OCI-LY1 (cell line): ENCODE measurements at regions not wholly inside any gene's neighbourhood (a gene's known extent, or its start where the extent isn't known, plus 50 kb on each side); places are given as distances from the start of the nearest gene placed in this dataset.

Experiments used
- H2AFZ ChIP-seq: fragments of 200-600 bp; sonication (generic), shearing (Covaris generic); 2 replicates; pipeline ENCODE4 v1.6.0; 2014; ENCODE audit warnings: antibody characterized with exemption, mild to moderate bottlenecking, low read length
- H3F3A ChIP-seq: fragments of 200-600 bp; sonication (generic), shearing (Covaris generic); 2 replicates; pipeline ENCODE4 v1.6.0; 2014; ENCODE audit warnings: mild to moderate bottlenecking, antibody characterized with exemption, low read length, moderate library complexity; ENCODE audit not compliant: insufficient read depth
- H3K27ac ChIP-seq: fragments of 200-600 bp; sonication (generic); 2 replicates; pipeline ENCODE4 v1.5.1; 2014; ENCODE audit warnings: low read length, mixed run types, mild to moderate bottlenecking, low read depth; ENCODE audit not compliant: poor library complexity, severe bottlenecking
- H3K27me3 ChIP-seq: fragments of 200-600 bp; sonication (generic); 2 replicates; pipeline ENCODE4 v1.6.0; 2014; ENCODE audit warnings: antibody characterized with exemption, mild to moderate bottlenecking, low read length, moderate library complexity; ENCODE audit not compliant: insufficient read depth
- H3K36me3 ChIP-seq: fragments of 200-600 bp; sonication (generic); 2 replicates; pipeline ENCODE4 v1.6.1; 2014; ENCODE audit warnings: mild to moderate bottlenecking, antibody characterized with exemption, low read length, moderate library complexity, mixed read lengths; ENCODE audit not compliant: insufficient read depth
- H3K4me1 ChIP-seq: fragments of 200-600 bp; sonication (generic); 2 replicates; pipeline ENCODE4 v1.5.1; 2014; ENCODE audit warnings: mild to moderate bottlenecking, low read length, moderate library complexity; ENCODE audit not compliant: insufficient read depth, severe bottlenecking
- H3K4me2 ChIP-seq: fragments of 200-600 bp; sonication (generic), shearing (Covaris generic); 2 replicates; pipeline ENCODE4 v1.6.1; 2014; ENCODE audit warnings: low read length
- H3K4me3 ChIP-seq: fragments of 200-600 bp; sonication (generic); 2 replicates; pipeline ENCODE4 v1.5.1; 2014; ENCODE audit warnings: low read length, low read depth, mild to moderate bottlenecking, mixed read lengths; ENCODE audit not compliant: poor library complexity, severe bottlenecking
- H3K79me2 ChIP-seq: fragments of 200-600 bp; shearing (Covaris generic); 2 replicates; pipeline ENCODE4 v1.6.1; 2016; ENCODE audit warnings: mixed run types, low read length, mixed read lengths; ENCODE audit not compliant: insufficient read depth
- H3K9ac ChIP-seq: fragments of 200-600 bp; sonication (generic), shearing (Covaris generic); 2 replicates; pipeline ENCODE4 v1.6.1; 2014; ENCODE audit warnings: mild to moderate bottlenecking, low read length, mixed read lengths
- H3K9me2 ChIP-seq: fragments of 200-600 bp; sonication (generic), shearing (Covaris generic); 2 replicates; pipeline ENCODE4 v1.6.1; 2014; ENCODE audit warnings: low read depth, mild to moderate bottlenecking, low read length, mixed read lengths
- H3K9me3 ChIP-seq: fragments of 200-600 bp; shearing (Covaris generic); 2 replicates; pipeline ENCODE4 v1.6.1; 2014; ENCODE audit warnings: low read length, mixed read lengths
- H4K20me1 ChIP-seq: fragments of 200-600 bp; sonication (generic), shearing (Covaris generic); 2 replicates; pipeline ENCODE4 v1.6.0; 2016; ENCODE audit warnings: mild to moderate bottlenecking, low read length; ENCODE audit not compliant: insufficient read depth
- CTCF ChIP-seq: fragments of 200-600 bp; sonication (generic), shearing (Covaris generic); IDR thresholded peaks from 2 replicates; pipeline ENCODE4 v1.5.1; 2017; ENCODE audit warnings: mild to moderate bottlenecking, antibody characterized with exemption, low read length, moderate library complexity, mixed read lengths
- EZH2 ChIP-seq: fragments of 200-600 bp; sonication (generic), shearing (Covaris generic); IDR thresholded peaks from 2 replicates; pipeline ENCODE4 v1.8.0; 2017; ENCODE audit warnings: borderline replicate concordance, mixed run types, mild to moderate bottlenecking, antibody characterized with exemption, low read length, moderate library complexity, mixed read lengths

GRCh38 chr13:91181892-91182291 lies 165.6 kb upstream of the MIR17HG start:
- H3K4me3 ChIP-seq = no peak overlapping the region
- no peak overlapping the region for H3K27ac ChIP-seq

GRCh38 chr13:91184244-91184926 lies 163.1 kb upstream of the MIR17HG start:
- no peaks in the 10 kb centered on the region for H3K9me2 ChIP-seq
- H3K9ac ChIP-seq = no peak overlapping the region
- H3K9me3 ChIP-seq = no peaks in the 10 kb centered on the region
- H3K4me2 ChIP-seq = no peak overlapping the region
- H4K20me1 ChIP-seq = no peaks in the 10 kb centered on the region
- no peak overlapping the region for H3K27ac ChIP-seq
- TF ChIP-seq CTCF = no peak
- no peak for TF ChIP-seq EZH2
- H3K4me1 ChIP-seq = no peaks in the 10 kb centered on the region
- no peaks in the 10 kb centered on the region for H3F3A ChIP-seq
- no peak overlapping the region for H3K4me3 ChIP-seq
- no peaks in the 10 kb centered on the region for H3K79me2 ChIP-seq
- H2AFZ ChIP-seq = no peak overlapping the region
- H3K36me3 ChIP-seq = no peaks in the 10 kb centered on the region
- H3K27me3 ChIP-seq = no peaks in the 10 kb centered on the region

More at GRCh38 chr13:91181892-91182291, 165.6 kb upstream of the MIR17HG start:
- H3F3A ChIP-seq = no peaks in the 10 kb centered on the region
- no peak overlapping the region for H2AFZ ChIP-seq
- H3K36me3 ChIP-seq = no peaks in the 10 kb centered on the region
- H3K79me2 ChIP-seq = no peaks in the 10 kb centered on the region
- no peak for TF ChIP-seq CTCF
- no peak for TF ChIP-seq EZH2
- H3K9me3 ChIP-seq = no peaks in the 10 kb centered on the region
- no peaks in the 10 kb centered on the region for H3K4me1 ChIP-seq
- no peaks in the 10 kb centered on the region for H3K27me3 ChIP-seq
- H3K4me2 ChIP-seq = no peak overlapping the region
- no peak overlapping the region for H3K9ac ChIP-seq
- H4K20me1 ChIP-seq = no peaks in the 10 kb centered on the region
- H3K9me2 ChIP-seq = no peaks in the 10 kb centered on the region

GRCh38 chr13:91185294-91185863 lies 162.1 kb upstream of the MIR17HG start:
- Histone ChIP-seq H3K27ac (no peak overlapping the region), H3K4me1 (no peaks in the 10 kb centered on the region), H3K9me2 (no peaks in the 10 kb centered on the region), H3K9me3 (no peaks in the 10 kb centered on the region), H4K20me1 (no peaks in the 10 kb centered on the region), H3K27me3 (no peaks in the 10 kb centered on the region), H3K36me3 (no peaks in the 10 kb centered on the region), H3K9ac (no peak overlapping the region), H3K4me3 (no peak overlapping the region), H3K79me2 (no peaks in the 10 kb centered on the region), H2AFZ (no peak overlapping the region), H3F3A (no peaks in the 10 kb centered on the region), H3K4me2 (no peak overlapping the region)
- TF ChIP-seq CTCF = peak; percentile 49; the same call in 1 of the 2 replicates
- no peak for TF ChIP-seq EZH2
